ENCODE measurements at regions not wholly inside any gene's neighbourhood (a gene's known extent, or its start where the extent isn't known, plus 50 kb on each side); places are given as distances from the start of the nearest gene placed in this dataset.

GRCh38 chr4:10186228-10187214 is 69.9 kb upstream of the WDR1 start:
- in situ Hi-C loops (cut with HindIII; ENCODE audit: low sequenced_read_pairs), result no loop called here
- no peak for TF ChIP-seq CTCF (IDR thresholded peaks at IDR 0.05; ENCODE audit: low read depth, low read length)
- H3K4me3 ChIP-seq (ENCODE audit: low read depth, low read length), result no peak overlapping the region
- no peak for DNase-seq (ENCODE audit: low read depth, low spot score)

- no peak overlapping the region for H3K4me3 ChIP-seq (ENCODE audit: low read depth, low read length)
- in situ Hi-C loops (cut with HindIII; ENCODE audit: low sequenced_read_pairs), result no loop called here
- no peak for DNase-seq (ENCODE audit: low read depth, low spot score)
- TF ChIP-seq CTCF (IDR thresholded peaks at IDR 0.05; ENCODE audit: low read depth, low read length), result no peak
Measured at GRCh38 chr4:10185518-10186227, 69.1 kb upstream of the WDR1 start.

- no peak for TF ChIP-seq CTCF (IDR thresholded peaks at IDR 0.05; ENCODE audit: low read depth, low read length)
- DNase-seq (ENCODE audit: low read depth, low spot score), result no peak
- in situ Hi-C loops (cut with HindIII; ENCODE audit: low sequenced_read_pairs), result no loop called here
Measured at GRCh38 chr4:10184501-10184938, 67.9 kb upstream of the WDR1 start.

GRCh38 chr4:10184041-10184440 is 67.4 kb upstream of the WDR1 start:
- no peak for TF ChIP-seq CTCF (IDR thresholded peaks at IDR 0.05; ENCODE audit: low read depth, low read length)
- H3K4me3 ChIP-seq (ENCODE audit: low read depth, low read length), result no peak overlapping the region
- in situ Hi-C loops (cut with HindIII; ENCODE audit: low sequenced_read_pairs), result no loop called here
- no peak for DNase-seq (ENCODE audit: low read depth, low spot score)

More at GRCh38 chr4:10184501-10184938, 67.9 kb upstream of the WDR1 start:
- no peak overlapping the region for H3K4me3 ChIP-seq (ENCODE audit: low read depth, low read length)

GRCh38 chr4:10183462-10183861 is 66.9 kb upstream of the WDR1 start:
- H3K4me3 ChIP-seq (ENCODE audit: low read depth, low read length), result no peak overlapping the region
- in situ Hi-C loops (cut with HindIII; ENCODE audit: low sequenced_read_pairs), result no loop called here
- no peak for TF ChIP-seq CTCF (IDR thresholded peaks at IDR 0.05; ENCODE audit: low read depth, low read length)
- no peak for DNase-seq (ENCODE audit: low read depth, low spot score)

GRCh38 chr4:10182446-10183424 is 66.1 kb upstream of the WDR1 start:
- no peak for TF ChIP-seq CTCF (IDR thresholded peaks at IDR 0.05; ENCODE audit: low read depth, low read length)
- DNase-seq (ENCODE audit: low read depth, low spot score), result no peak
- in situ Hi-C loops (cut with HindIII; ENCODE audit: low sequenced_read_pairs), result no loop called here
- H3K4me3 ChIP-seq (ENCODE audit: low read depth, low read length), result no peak overlapping the region

Measured in astrocyte of the spinal cord (primary cell).